GM12864 (cell line): ENCODE measurements at regions not wholly inside any gene's neighbourhood (a gene's known extent, or its start where the extent isn't known, plus 50 kb on each side); places are given as distances from the start of the nearest gene placed in this dataset.

Experiments
- DNase-seq: peaks from one replicate; pipeline ENCODE4 v3.0.0-alpha.2; 2011; ENCODE audit warnings: low read depth
- H3K4me3 ChIP-seq: 2 replicates; pipeline ENCODE4 v1.5.1; 2011; ENCODE audit warnings: mild to moderate bottlenecking, low read depth, low read length, control low read depth
- TF ChIP-seq, protein P1 (sequence below): IDR thresholded peaks from 2 replicates; pipeline ENCODE4 v1.5.1; 2011; ENCODE audit warnings: low read depth, mild to moderate bottlenecking, moderate library complexity, low read length, control low read depth, inconsistent platforms; ENCODE audit errors: missing control alignments

DNA sequence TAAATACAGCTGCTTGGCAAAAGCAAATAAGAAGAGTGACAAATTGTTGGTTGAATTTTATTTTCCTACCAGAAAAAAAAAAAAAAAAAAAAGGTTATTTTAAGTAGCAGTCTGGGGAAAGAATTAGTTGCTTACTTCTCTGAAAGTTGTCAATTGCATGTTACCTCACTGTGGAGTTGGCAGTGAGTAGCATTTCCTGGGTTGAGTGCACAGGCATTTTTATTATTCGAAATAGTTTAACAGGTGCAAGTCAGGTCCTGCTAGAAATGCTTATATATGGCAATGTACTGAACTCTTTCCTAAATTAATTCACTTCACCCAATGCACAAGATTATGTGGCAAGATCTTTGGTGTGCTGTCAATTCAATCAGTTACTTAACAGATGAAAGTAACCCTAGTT, 680.6 kb downstream of the EPHA3 start:
- TF ChIP-seq, protein P1, sequence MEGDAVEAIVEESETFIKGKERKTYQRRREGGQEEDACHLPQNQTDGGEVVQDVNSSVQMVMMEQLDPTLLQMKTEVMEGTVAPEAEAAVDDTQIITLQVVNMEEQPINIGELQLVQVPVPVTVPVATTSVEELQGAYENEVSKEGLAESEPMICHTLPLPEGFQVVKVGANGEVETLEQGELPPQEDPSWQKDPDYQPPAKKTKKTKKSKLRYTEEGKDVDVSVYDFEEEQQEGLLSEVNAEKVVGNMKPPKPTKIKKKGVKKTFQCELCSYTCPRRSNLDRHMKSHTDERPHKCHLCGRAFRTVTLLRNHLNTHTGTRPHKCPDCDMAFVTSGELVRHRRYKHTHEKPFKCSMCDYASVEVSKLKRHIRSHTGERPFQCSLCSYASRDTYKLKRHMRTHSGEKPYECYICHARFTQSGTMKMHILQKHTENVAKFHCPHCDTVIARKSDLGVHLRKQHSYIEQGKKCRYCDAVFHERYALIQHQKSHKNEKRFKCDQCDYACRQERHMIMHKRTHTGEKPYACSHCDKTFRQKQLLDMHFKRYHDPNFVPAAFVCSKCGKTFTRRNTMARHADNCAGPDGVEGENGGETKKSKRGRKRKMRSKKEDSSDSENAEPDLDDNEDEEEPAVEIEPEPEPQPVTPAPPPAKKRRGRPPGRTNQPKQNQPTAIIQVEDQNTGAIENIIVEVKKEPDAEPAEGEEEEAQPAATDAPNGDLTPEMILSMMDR = no peak
- no peak for DNase-seq
- no peak overlapping the region for H3K4me3 ChIP-seq

DNA sequence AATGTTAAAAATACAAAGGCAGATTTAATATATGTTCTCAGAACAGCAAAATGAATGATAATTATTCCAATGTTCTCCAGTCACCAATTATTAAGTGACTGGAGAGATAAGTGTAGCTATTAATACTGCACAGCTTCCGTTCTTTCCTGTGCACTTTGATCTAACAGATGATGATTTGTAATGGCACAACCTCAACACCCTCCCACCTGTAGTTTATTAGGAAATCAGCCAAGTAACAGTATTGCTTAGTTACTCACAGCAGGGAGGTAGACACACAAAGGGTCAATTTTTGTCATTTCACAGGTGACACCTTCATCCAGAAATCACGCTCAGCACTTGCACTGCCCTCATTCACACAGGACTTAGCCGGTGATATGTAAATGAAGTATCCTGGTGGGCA, 688.1 kb downstream of the EPHA3 start:
- TF ChIP-seq, protein P1 = no peak
- DNase-seq = no peak
- H3K4me3 ChIP-seq = no peak overlapping the region

DNA sequence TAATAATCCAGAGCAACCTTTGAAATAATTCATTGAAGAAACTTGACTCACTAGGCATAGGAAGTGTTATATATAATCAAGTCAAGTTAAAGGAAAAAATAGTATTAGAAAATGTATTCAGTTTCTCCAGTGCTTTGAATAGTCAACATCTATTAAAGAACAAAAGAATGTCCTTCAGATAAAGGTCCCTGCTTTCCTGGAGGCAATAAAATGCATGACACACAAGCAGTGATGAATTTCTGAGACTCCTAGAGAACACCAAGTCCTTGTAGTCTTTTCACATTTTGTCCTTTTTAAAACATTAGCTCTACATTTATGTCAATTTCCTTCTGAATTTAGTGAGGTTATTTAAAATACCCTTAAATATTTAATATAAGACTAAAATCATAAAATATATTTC, 695.5 kb downstream of the EPHA3 start:
- no peak for DNase-seq
- TF ChIP-seq, protein P1 = no peak
- no peak overlapping the region for H3K4me3 ChIP-seq

DNA sequence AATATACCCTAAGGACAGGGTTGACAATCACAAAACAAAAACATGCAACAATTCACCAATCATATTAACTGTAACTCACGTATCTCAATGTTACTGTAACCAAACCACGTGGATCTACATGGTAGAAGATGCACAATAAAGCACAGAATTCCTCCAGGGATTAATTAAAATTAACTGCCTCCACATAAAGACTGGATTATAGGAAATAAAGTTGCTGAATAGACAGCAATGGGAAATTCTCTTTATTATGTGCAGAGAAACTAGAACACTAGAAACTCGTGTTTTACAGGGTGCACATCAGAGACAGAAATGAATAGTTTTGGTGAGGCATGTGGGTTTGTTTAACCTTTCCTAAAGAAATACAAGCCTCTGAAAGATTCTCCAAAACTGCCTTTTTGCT, 696.3 kb downstream of the EPHA3 start:
- TF ChIP-seq, protein P1 = no peak
- H3K4me3 ChIP-seq = no peak overlapping the region
- no peak for DNase-seq

DNA sequence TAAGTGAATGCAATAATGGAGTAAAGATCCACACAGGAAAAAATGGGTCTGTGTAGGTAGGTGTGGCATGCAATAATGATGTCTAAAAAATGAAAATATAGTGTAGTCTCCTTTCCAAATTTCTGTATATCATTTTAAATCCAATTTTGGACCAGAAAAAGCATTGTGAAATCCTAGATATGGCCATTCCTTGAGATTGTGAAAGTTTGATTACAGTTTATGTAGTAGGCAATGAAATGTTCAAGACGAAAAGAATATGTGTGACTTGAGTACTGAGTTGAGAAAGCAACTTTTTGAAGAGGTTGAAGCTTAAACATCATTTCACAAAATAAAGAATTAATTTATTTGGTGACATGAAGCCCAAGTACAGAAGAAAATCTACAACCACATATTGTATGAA, 698.7 kb downstream of the EPHA3 start:
- H3K4me3 ChIP-seq = no peak overlapping the region
- DNase-seq = no peak
- TF ChIP-seq, protein P1 = no peak

DNA sequence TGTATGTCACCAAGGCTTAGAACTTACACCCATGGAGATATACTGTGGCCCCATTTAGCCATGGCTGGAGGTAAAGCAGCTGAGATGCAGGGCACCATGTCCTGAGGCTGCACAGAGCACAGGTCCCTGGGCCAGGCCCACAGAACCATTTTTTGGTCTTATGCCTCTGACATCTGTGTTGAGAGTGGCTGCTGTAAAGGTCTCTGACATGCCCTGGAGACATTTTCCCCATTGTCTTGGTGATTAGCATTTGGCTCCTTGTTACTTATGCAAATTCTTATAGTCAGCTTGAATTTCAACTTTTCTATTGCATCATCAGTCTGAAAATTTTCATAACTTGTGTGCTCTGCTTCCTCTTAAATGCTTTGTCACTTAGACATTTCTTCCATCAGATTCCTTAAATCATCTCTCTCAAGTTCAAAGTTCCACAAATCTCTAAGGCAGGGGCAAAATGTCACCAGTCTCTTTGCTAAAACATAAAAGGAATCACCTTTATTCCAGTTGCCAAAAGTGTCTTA, 701.3 kb downstream of the EPHA3 start:
- no peak overlapping the region for H3K4me3 ChIP-seq
- TF ChIP-seq, protein P1 = no peak
- no peak for DNase-seq

DNA sequence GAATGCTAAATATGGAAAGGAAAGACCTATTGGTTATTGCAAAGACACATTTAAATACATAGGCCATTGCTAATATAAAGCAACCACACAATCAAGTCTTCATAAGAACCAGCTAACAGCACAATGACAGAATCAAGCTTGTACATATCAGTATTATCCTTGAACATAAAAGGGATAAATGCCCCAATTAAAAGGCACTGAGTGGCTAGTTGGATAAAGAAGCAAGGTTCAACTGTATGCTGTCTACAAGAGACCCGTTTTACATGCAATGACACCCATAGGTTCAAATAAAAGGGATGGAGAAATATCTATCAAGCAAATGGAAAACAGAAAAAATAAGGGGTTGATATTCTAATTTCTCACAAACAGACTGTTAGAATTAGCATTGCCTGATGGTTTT, 706.1 kb downstream of the EPHA3 start:
- TF ChIP-seq, protein P1 = no peak
- DNase-seq = no peak
- no peak overlapping the region for H3K4me3 ChIP-seq
